Astrocyte (in vitro differentiated cells and primary cell): ENCODE measurements at regions not wholly inside any gene's neighbourhood (a gene's known extent, or its start where the extent isn't known, plus 50 kb on each side); places are given as distances from the start of the nearest gene placed in this dataset.

Source experiments
- EZH2 ChIP-seq: IDR thresholded peaks from 2 replicates; pipeline ENCODE4 v1.6.1; 2012; ENCODE audit warnings: mild to moderate bottlenecking, low read length, inconsistent platforms; ENCODE audit not compliant: insufficient read depth
- TF ChIP-seq, protein P1 (sequence below): IDR thresholded peaks from 2 replicates; pipeline ENCODE4 v1.5.1; 2011; ENCODE audit warnings: low read depth, mild to moderate bottlenecking, inconsistent platforms, low read length, moderate library complexity; ENCODE audit not compliant: insufficient read depth

- TF ChIP-seq, protein P1, sequence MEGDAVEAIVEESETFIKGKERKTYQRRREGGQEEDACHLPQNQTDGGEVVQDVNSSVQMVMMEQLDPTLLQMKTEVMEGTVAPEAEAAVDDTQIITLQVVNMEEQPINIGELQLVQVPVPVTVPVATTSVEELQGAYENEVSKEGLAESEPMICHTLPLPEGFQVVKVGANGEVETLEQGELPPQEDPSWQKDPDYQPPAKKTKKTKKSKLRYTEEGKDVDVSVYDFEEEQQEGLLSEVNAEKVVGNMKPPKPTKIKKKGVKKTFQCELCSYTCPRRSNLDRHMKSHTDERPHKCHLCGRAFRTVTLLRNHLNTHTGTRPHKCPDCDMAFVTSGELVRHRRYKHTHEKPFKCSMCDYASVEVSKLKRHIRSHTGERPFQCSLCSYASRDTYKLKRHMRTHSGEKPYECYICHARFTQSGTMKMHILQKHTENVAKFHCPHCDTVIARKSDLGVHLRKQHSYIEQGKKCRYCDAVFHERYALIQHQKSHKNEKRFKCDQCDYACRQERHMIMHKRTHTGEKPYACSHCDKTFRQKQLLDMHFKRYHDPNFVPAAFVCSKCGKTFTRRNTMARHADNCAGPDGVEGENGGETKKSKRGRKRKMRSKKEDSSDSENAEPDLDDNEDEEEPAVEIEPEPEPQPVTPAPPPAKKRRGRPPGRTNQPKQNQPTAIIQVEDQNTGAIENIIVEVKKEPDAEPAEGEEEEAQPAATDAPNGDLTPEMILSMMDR: no peak
- TF ChIP-seq EZH2: no peak
Observed at GRCh38 chr19:28489126-28489660, 723.8 kb downstream of the UQCRFS1 start.
